GM12878 (cell line): ENCODE measurements at regions not wholly inside any gene's neighbourhood (a gene's known extent, or its start where the extent isn't known, plus 50 kb on each side); places are given as distances from the start of the nearest gene placed in this dataset.

Experiments used
- ATAC-seq: fragments of 200-7000 bp; cut with Tn5 transposase; 3 replicates; pipeline ENCODE4 v1.9.1; 2020; ENCODE audit warnings: mild to moderate bottlenecking, moderate library complexity
- BruUV-seq: library from RNA; stranded (reverse); fragments of 400-500 nt; replicated peaks from 2 replicates; lab custom pipeline; 2021; lab: Mats Ljungman, UMichigan
- CTCF ChIA-PET: fragments of 300-600 bp; sonication (Branson Sonifier 250); formaldehyde crosslinking; extraction: SDS; loops from one replicate; lab custom pipeline; 2021; ENCODE audit warnings: inconsistent platforms; lab: Yijun Ruan, JAX
- POLR2A ChIA-PET: fragments of 350-600 bp; formaldehyde crosslinking; extraction: SDS; loops from one replicate; lab custom pipeline; 2021; ENCODE audit warnings: inconsistent platforms; lab: Charles Lee
- RAD21 ChIA-PET: fragments of 300-600 bp; sonication (Branson Sonifier 250); formaldehyde crosslinking; loops from one replicate; lab custom pipeline; 2023; ENCODE audit warnings: antibody characterized with exemption; ENCODE audit not compliant: unreplicated experiment; lab: Charles Lee
- SMC1A ChIA-PET: fragments of 300-600 bp; sonication (Branson Sonifier 250); formaldehyde crosslinking; loops from one replicate; lab custom pipeline; 2023; ENCODE audit not compliant: unreplicated experiment, uncharacterized antibody; lab: Charles Lee
- DNase-seq: peaks from one replicate; pipeline ENCODE4 v3.0.0-alpha.2; 2011; ENCODE audit warnings: low read depth, low spot score
- FAIRE-seq: peaks from 3 replicates; lab custom pipeline; 2011; peaks lifted over from hg19 to GRCh38; lab: Jason Lieb, UNC
- H2AFZ ChIP-seq: 2 replicates; pipeline ENCODE4 v1.6.0; 2011; ENCODE audit warnings: low read depth, low read length, control low read depth; ENCODE audit not compliant: control insufficient read depth
- H3K27ac ChIP-seq: 2 replicates; pipeline ENCODE4 v1.5.1; 2011; ENCODE audit warnings: control low read depth; ENCODE audit not compliant: control insufficient read depth, insufficient read depth
- H3K27me3 ChIP-seq, 2 experiments: replicated peaks in 1 of 2; 2 replicates each; pipeline versions ENCODE4 v1.6.0 to v1.6.1; 2011; ENCODE audit warnings: low read length in 1 of 2; ENCODE audit not compliant: control insufficient read depth in 2 of 2, insufficient read depth in 2 of 2
- H3K36me3 ChIP-seq, 2 experiments: 2 replicates each; pipeline ENCODE4 v1.5.1; 2011; ENCODE audit warnings: low read length in 1 of 2; ENCODE audit not compliant: control insufficient read depth in 2 of 2, insufficient read depth in 2 of 2
- H3K4me1 ChIP-seq: 2 replicates; pipeline ENCODE4 v1.6.1; 2011; ENCODE audit warnings: mild to moderate bottlenecking, low read length, moderate library complexity, mixed read lengths; ENCODE audit not compliant: control insufficient read depth, insufficient read depth
- H3K4me2 ChIP-seq: 2 replicates; pipeline ENCODE4 v1.6.0; 2011; ENCODE audit warnings: control low read depth; ENCODE audit not compliant: control insufficient read depth, insufficient read depth
- H3K4me3 ChIP-seq: fragments of 200-600 bp; sonication (generic); 2 replicates; pipeline ENCODE4 v1.5.1; 2016
- H3K79me2 ChIP-seq: 2 replicates; pipeline ENCODE4 v1.6.0; 2011; ENCODE audit warnings: low read length; ENCODE audit not compliant: control insufficient read depth, insufficient read depth
- H3K9ac ChIP-seq: 2 replicates; pipeline ENCODE4 v1.8.0; 2011; ENCODE audit warnings: low read length, control low read depth, mixed read lengths; ENCODE audit not compliant: control insufficient read depth, insufficient read depth
- H3K9me3 ChIP-seq: replicated peaks from 3 replicates; pipeline ENCODE4 v1.5.1; 2011; ENCODE audit warnings: mild to moderate bottlenecking, low read length; ENCODE audit not compliant: control insufficient read depth, insufficient read depth
- H4K20me1 ChIP-seq: 2 replicates; pipeline ENCODE4 v1.6.0; 2011; ENCODE audit not compliant: control insufficient read depth, insufficient read depth
- BACH1 ChIP-seq: fragments of 450-650 bp; IDR thresholded peaks from 2 replicates; pipeline ENCODE4 v1.6.1; 2017; ENCODE audit warnings: mild to moderate bottlenecking, borderline replicate concordance
- HDGF ChIP-seq: fragments of 450-650 bp; IDR thresholded peaks from 2 replicates; pipeline ENCODE4 v1.6.1; 2016; ENCODE audit warnings: antibody characterized with exemption
- RAD51 ChIP-seq: fragments of 450-650 bp; IDR thresholded peaks from 2 replicates; pipeline ENCODE4 v1.6.1; 2016; ENCODE audit warnings: moderate library complexity, mild to moderate bottlenecking, inconsistent platforms
- RUNX3 ChIP-seq: IDR thresholded peaks from 2 replicates; pipeline ENCODE4 v1.6.1; 2012; ENCODE audit warnings: low read length, inconsistent platforms
- STAT3 ChIP-seq: IDR thresholded peaks from 2 replicates; pipeline ENCODE4 v1.6.1; 2011; ENCODE audit warnings: low read depth, low read length, improper control_type of control experiment
- ZNF207 ChIP-seq: fragments of 450-650 bp; IDR thresholded peaks from 2 replicates; pipeline ENCODE4 v1.6.1; 2014; ENCODE audit warnings: antibody characterized with exemption, mild to moderate bottlenecking, borderline replicate concordance
- ZNF274 ChIP-seq: IDR thresholded peaks from one replicate; pipeline ENCODE4 v1.8.0; 2011; ENCODE audit not compliant: insufficient read length, insufficient read depth
- WGBS: methylation state at CpG from one replicate; pipeline ENCODE4 v1.1.6; 2016; ENCODE audit warnings: low lambda C conversion rate; ENCODE audit not compliant: insufficient replicate concordance, insufficient coverage; ENCODE audit errors: missing lambda C conversion rate; 5-methylcytosine and 5-hydroxymethylcytosine counted together
- in situ Hi-C: fragments of 300-500 bp; cut with MboI; formaldehyde crosslinking; loops from 9 replicates; pipeline ENCODE4 v1.14.3; 2018; ENCODE audit warnings: mixed read lengths
- intact Hi-C: fragments of 100-400 bp; cut with micrococcal nuclease; formaldehyde crosslinking; loops from one replicate; pipeline ENCODE4 v1.14.2; 2022; ENCODE audit not compliant: unreplicated experiment
- TF ChIP-seq, protein P1 (sequence below): fragments of 450-650 bp; IDR thresholded peaks from 2 replicates; pipeline ENCODE4 v1.6.1; 2016; ENCODE audit warnings: mild to moderate bottlenecking
- TF ChIP-seq, protein P2 (sequence below): fragments of 450-650 bp; IDR thresholded peaks from 2 replicates; pipeline ENCODE4 v1.6.1; 2017; ENCODE audit warnings: low read depth, mild to moderate bottlenecking, moderate library complexity
- TF ChIP-seq, protein P3 (sequence below): fragments of 150-350 bp; IDR thresholded peaks from 2 replicates; pipeline ENCODE4 v1.6.1; 2016; ENCODE audit warnings: low read depth, low read length
- TF ChIP-seq, protein P4 (sequence below): IDR thresholded peaks from 2 replicates; pipeline ENCODE4 v1.6.1; 2012; ENCODE audit warnings: low read depth, low read length, improper control_type of control experiment

DNA sequence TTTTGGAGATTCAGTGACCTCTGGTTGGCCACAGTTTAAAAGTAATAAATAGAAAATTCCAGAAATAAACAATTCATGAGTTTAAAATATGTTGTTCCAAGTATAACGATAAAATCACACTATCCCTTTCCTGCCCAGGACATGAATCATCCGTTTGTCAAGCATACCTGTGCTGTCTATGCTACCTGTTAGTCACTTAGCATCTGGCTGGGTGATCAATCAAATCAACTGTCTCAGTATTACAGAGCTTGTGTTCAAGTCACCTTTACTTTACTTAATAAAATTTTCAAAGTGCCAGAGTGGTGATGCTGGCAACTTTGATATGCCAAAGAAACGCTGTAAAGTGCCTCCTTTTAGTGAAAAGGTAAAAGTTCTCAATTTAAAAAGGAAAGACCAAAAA is 979.5 kb upstream of the NDST4 start:
- Histone ChIP-seq H3K4me2 (no peak overlapping the region), H3K9ac (no peak overlapping the region)
- FAIRE-seq: no peak

DNA sequence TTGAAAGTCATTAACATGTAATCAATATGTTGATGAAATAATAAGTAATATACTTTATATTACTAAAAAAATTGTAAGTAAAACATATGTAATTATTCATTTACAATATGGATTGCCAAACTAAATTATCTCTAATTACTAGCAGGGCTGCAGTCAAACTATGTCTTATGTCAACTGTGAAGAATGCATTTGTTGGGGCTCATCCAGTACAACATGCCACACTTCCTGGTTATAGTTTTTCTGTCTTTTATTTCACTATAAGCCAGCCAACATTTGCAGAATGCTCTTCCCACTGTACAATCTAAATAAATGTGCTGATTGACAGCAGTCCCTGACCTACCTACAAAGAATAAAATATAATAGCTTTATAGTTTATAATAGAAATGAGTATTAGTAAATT is 975.4 kb upstream of the NDST4 start:
- ChIA-PET CTCF (no interaction called here), SMC1A (interaction anchor here (0.8 to 2.9 kb wide), 4 partner anchors 8 to 22 kb away, joined by 3 to 8 read pairs (median 4); no protein-coding TSS in a partner anchor), POLR2A (interaction anchor here (0.6 kb wide), 1 partner anchor 1990 kb away, joined by 3 read pairs; no protein-coding TSS in a partner anchor), RAD21 (no interaction called here)
- Histone ChIP-seq H3K4me1 (no peaks in the 10 kb centered on the region), H3K79me2 (no peaks in the 10 kb centered on the region), H3K27me3 (no peaks in the 10 kb centered on the region), H3K36me3 (no peaks in the 10 kb centered on the region), H3K27ac (no peak overlapping the region), H3K9ac (no peak overlapping the region), H3K4me2 (no peak overlapping the region), H4K20me1 (no peaks in the 10 kb centered on the region), H3K4me3 (no peak overlapping the region), H3K9me3 (no peaks in the 10 kb centered on the region), H2AFZ (no peak overlapping the region)
- no peak for DNase-seq
- FAIRE-seq: no peak
- in situ Hi-C loops (no loop called here), intact Hi-C loops (no loop called here)
- TF ChIP-seq BACH1 (no peak), STAT3 (no peak), ZNF274 (no peak), ZNF207 (no peak), HDGF (no peak), RAD51 (no peak), RUNX3 (no peak)
- TF ChIP-seq, protein P1, sequence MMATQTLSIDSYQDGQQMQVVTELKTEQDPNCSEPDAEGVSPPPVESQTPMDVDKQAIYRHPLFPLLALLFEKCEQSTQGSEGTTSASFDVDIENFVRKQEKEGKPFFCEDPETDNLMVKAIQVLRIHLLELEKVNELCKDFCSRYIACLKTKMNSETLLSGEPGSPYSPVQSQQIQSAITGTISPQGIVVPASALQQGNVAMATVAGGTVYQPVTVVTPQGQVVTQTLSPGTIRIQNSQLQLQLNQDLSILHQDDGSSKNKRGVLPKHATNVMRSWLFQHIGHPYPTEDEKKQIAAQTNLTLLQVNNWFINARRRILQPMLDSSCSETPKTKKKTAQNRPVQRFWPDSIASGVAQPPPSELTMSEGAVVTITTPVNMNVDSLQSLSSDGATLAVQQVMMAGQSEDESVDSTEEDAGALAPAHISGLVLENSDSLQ: no peak
- TF ChIP-seq, protein P2, sequence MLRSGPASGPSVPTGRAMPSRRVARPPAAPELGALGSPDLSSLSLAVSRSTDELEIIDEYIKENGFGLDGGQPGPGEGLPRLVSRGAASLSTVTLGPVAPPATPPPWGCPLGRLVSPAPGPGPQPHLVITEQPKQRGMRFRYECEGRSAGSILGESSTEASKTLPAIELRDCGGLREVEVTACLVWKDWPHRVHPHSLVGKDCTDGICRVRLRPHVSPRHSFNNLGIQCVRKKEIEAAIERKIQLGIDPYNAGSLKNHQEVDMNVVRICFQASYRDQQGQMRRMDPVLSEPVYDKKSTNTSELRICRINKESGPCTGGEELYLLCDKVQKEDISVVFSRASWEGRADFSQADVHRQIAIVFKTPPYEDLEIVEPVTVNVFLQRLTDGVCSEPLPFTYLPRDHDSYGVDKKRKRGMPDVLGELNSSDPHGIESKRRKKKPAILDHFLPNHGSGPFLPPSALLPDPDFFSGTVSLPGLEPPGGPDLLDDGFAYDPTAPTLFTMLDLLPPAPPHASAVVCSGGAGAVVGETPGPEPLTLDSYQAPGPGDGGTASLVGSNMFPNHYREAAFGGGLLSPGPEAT: no peak
- TF ChIP-seq, protein P3, sequence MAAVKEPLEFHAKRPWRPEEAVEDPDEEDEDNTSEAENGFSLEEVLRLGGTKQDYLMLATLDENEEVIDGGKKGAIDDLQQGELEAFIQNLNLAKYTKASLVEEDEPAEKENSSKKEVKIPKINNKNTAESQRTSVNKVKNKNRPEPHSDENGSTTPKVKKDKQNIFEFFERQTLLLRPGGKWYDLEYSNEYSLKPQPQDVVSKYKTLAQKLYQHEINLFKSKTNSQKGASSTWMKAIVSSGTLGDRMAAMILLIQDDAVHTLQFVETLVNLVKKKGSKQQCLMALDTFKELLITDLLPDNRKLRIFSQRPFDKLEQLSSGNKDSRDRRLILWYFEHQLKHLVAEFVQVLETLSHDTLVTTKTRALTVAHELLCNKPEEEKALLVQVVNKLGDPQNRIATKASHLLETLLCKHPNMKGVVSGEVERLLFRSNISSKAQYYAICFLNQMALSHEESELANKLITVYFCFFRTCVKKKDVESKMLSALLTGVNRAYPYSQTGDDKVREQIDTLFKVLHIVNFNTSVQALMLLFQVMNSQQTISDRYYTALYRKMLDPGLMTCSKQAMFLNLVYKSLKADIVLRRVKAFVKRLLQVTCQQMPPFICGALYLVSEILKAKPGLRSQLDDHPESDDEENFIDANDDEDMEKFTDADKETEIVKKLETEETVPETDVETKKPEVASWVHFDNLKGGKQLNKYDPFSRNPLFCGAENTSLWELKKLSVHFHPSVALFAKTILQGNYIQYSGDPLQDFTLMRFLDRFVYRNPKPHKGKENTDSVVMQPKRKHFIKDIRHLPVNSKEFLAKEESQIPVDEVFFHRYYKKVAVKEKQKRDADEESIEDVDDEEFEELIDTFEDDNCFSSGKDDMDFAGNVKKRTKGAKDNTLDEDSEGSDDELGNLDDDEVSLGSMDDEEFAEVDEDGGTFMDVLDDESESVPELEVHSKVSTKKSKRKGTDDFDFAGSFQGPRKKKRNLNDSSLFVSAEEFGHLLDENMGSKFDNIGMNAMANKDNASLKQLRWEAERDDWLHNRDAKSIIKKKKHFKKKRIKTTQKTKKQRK: no peak
- no TSS peak for BruUV-seq
- no peak for ATAC-seq

More for the DNA sequence above, 979.5 kb upstream of the NDST4 start:
- H3K79me2 ChIP-seq: no peaks in the 10 kb centered on the region
- H3K9me3 ChIP-seq: no peaks in the 10 kb centered on the region; the same call in 2 of the 3 replicates
- CTCF ChIA-PET: no interaction called here
- ATAC-seq (no peak), DNase-seq (no peak)
- RAD21 ChIA-PET: no interaction called here
- no peaks in the 10 kb centered on the region for H3K27me3 ChIP-seq
- H4K20me1 ChIP-seq: no peaks in the 10 kb centered on the region
- no TSS peak for BruUV-seq
- intact Hi-C loops: no loop called here
- 11% methylated on average over 3 of the region's 3 CpGs for WGBS
- no peak overlapping the region for H2AFZ ChIP-seq
- in situ Hi-C loops: no loop called here
- no peak overlapping the region for H3K4me3 ChIP-seq
- H3K27ac ChIP-seq: no peak overlapping the region
- H3K4me1 ChIP-seq: no peaks in the 10 kb centered on the region
- POLR2A ChIA-PET: interaction anchor here (0.6 kb wide), 1 partner anchor 16 kb away, joined by 3 read pairs; no protein-coding TSS in a partner anchor
- SMC1A ChIA-PET: interaction anchor here (1.8 kb wide), 1 partner anchor 7 kb away, joined by 4 read pairs; no protein-coding TSS in a partner anchor
- TF ChIP-seq, protein P4, sequence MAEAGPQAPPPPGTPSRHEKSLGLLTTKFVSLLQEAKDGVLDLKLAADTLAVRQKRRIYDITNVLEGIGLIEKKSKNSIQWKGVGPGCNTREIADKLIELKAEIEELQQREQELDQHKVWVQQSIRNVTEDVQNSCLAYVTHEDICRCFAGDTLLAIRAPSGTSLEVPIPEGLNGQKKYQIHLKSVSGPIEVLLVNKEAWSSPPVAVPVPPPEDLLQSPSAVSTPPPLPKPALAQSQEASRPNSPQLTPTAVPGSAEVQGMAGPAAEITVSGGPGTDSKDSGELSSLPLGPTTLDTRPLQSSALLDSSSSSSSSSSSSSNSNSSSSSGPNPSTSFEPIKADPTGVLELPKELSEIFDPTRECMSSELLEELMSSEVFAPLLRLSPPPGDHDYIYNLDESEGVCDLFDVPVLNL: no peak
- H3K36me3 ChIP-seq: no peaks in the 10 kb centered on the region
